AG04450 (cell line): ENCODE measurements at regions not wholly inside any gene's neighbourhood (a gene's known extent, or its start where the extent isn't known, plus 50 kb on each side); places are given as distances from the start of the nearest gene placed in this dataset.

Experiments used
- CTCF ChIA-PET: fragments of 300-600, 350-600 bp; formaldehyde crosslinking; extraction: SDS; loops from one replicate; lab custom pipeline; 2022; ENCODE audit warnings: antibody characterized with exemption, inconsistent platforms; lab: Charles Lee
- POLR2A ChIA-PET: fragments of 350-600 bp; formaldehyde crosslinking; extraction: SDS; loops from one replicate; lab custom pipeline; 2021; ENCODE audit warnings: antibody characterized with exemption, inconsistent platforms; lab: Yijun Ruan, JAX
- DNase-seq: peaks from one replicate; pipeline ENCODE4 v3.0.0-alpha.2; 2011; ENCODE audit warnings: low read depth, low spot score
- H3K27ac ChIP-seq: one replicate; pipeline ENCODE4 v1.5.1; 2012; ENCODE audit warnings: low read depth, low read length, control low read depth
- H3K27me3 ChIP-seq: one replicate; pipeline ENCODE4 v1.6.0; 2012; ENCODE audit warnings: low read length; ENCODE audit not compliant: control insufficient read depth, insufficient read depth
- H3K4me3 ChIP-seq: 2 replicates; pipeline ENCODE4 v1.5.1; 2011; ENCODE audit warnings: mild to moderate bottlenecking, low read depth, low read length, control low read depth
- H3K9me3 ChIP-seq: 2 replicates; pipeline ENCODE4 v1.5.1; 2012; ENCODE audit warnings: low read length; ENCODE audit not compliant: control insufficient read depth, insufficient read depth
- CTCF ChIP-seq: IDR thresholded peaks from 2 replicates; pipeline ENCODE4 v1.5.1; 2011; ENCODE audit warnings: low read depth, low read length, control low read depth, inconsistent platforms

GRCh38 chr5:26012078-26012477 lies 1026.3 kb downstream of the CDH9 start:
- no peak for DNase-seq
- Histone ChIP-seq H3K4me3 (no peak overlapping the region), H3K27me3 (no peaks in the 10 kb centered on the region), H3K9me3 (no peaks in the 10 kb centered on the region; the same call in 1 of the 2 replicates), H3K27ac (no peak overlapping the region)
- ChIA-PET POLR2A (no interaction called here), CTCF (no interaction called here)
- TF ChIP-seq CTCF = no peak

DNA sequence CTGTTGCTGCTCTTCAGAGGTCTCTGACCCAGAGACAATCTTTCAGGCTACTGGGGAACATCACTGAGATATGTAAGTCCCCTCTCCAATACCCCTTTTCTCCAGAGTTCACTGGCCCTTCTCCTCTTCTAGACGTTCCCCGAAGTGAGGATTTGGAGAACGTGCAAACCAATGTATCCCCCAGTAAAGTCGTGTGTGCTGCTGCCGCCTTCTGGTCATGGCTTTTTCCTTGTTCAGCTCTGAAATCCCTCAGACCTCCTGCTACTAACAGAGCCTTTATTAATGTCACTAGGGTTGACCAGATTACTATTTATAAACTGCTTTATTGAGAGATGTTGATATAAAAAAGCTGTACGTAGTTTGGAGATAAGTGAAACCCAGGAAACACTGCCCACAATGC lies 1028.6 kb downstream of the CDH9 start:
- DNase-seq = no peak
- no peaks in the 10 kb centered on the region for H3K9me3 ChIP-seq
- H3K27me3 ChIP-seq = no peaks in the 10 kb centered on the region
- CTCF ChIA-PET = no interaction called here
- H3K4me3 ChIP-seq = no peak overlapping the region
- TF ChIP-seq CTCF = no peak
- no peak overlapping the region for H3K27ac ChIP-seq
- POLR2A ChIA-PET = no interaction called here

- Histone ChIP-seq H3K27me3 (no peaks in the 10 kb centered on the region), H3K4me3 (no peak overlapping the region), H3K27ac (no peak overlapping the region), H3K9me3 (no peaks in the 10 kb centered on the region)
- DNase-seq = no peak
- CTCF ChIA-PET = no interaction called here
- TF ChIP-seq CTCF = no peak
- POLR2A ChIA-PET = no interaction called here
Observed at GRCh38 chr5:26003966-26004365, 1034.4 kb downstream of the CDH9 start.

DNA sequence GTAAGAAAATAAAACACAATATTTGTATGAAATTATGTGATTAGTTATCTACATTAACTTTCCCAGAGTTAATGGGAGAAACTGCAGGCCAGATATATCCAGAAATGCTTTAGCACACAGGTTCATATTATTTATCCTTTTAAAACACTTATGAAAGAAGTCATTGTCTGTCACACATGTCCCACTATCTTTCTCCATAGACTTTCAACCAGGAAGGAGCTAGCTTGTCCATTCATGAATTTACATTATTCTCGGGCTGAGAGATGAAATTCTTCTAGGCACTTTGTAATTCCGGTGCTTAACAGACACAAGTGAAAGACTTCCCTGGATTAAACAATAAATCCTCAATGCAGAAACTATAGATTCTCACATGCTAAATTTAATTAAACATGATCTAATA lies 1043.2 kb downstream of the CDH9 start:
- no peak for DNase-seq
- CTCF ChIA-PET = no interaction called here
- no peak for TF ChIP-seq CTCF

GRCh38 chr5:25993701-25994100 lies 1044.7 kb downstream of the CDH9 start:
- no peak for TF ChIP-seq CTCF
- Histone ChIP-seq H3K27ac (no peak overlapping the region), H3K4me3 (no peak overlapping the region), H3K27me3 (no peaks in the 10 kb centered on the region), H3K9me3 (peaks cover 6% of the 10 kb centered on the region)
- no peak for DNase-seq
- CTCF ChIA-PET = no interaction called here
- POLR2A ChIA-PET = no interaction called here

More for the DNA sequence above, 1043.2 kb downstream of the CDH9 start:
- Histone ChIP-seq H3K4me3 (no peak overlapping the region), H3K27ac (no peak overlapping the region), H3K9me3 (peaks cover 6% of the 10 kb centered on the region), H3K27me3 (no peaks in the 10 kb centered on the region)
- POLR2A ChIA-PET = no interaction called here
